Non-pigmented ciliary epithelial cell (primary cell): ENCODE measurements at regions not wholly inside any gene's neighbourhood (a gene's known extent, or its start where the extent isn't known, plus 50 kb on each side); places are given as distances from the start of the nearest gene placed in this dataset.
"Not testable (repeated sequence)": the region's sequence is repeated elsewhere in the genome, so short reads cannot be mapped to it uniquely, and the experiment has no call there.

Source experiments
- DNase-seq: peaks from one replicate; pipeline ENCODE4 v3.0.0-alpha.2; 2010; ENCODE audit warnings: low read depth

GRCh38 chr15:93360976-93361375, 272.0 kb upstream of the RGMA start:
- no peak for DNase-seq

- DNase-seq = no peak
These were observed 271.3 kb upstream of the RGMA start for GRCh38 chr15:93360318-93360717.

- no peak for DNase-seq
These were observed 270.6 kb upstream of the RGMA start for GRCh38 chr15:93359425-93360131.

GRCh38 chr15:93359060-93359408, 270.0 kb upstream of the RGMA start:
- DNase-seq = no peak

GRCh38 chr15:93358166-93359059, 269.4 kb upstream of the RGMA start:
- no peak for DNase-seq

GRCh38 chr15:93348711-93349545, 259.9 kb upstream of the RGMA start:
- no peak for DNase-seq

GRCh38 chr15:93347986-93348385, 259.0 kb upstream of the RGMA start:
- DNase-seq = no peak

- no peak for DNase-seq
These were observed 257.0 kb upstream of the RGMA start for GRCh38 chr15:93345981-93346380.

- not testable (repeated sequence) for DNase-seq
These were observed 254.4 kb upstream of the RGMA start for GRCh38 chr15:93343402-93343801.

GRCh38 chr15:93341164-93341563, 252.2 kb upstream of the RGMA start:
- DNase-seq = no peak

GRCh38 chr15:93340406-93340805, 251.4 kb upstream of the RGMA start:
- no peak for DNase-seq

GRCh38 chr15:93333796-93334195, 244.8 kb upstream of the RGMA start:
- DNase-seq = no peak

GRCh38 chr15:93333126-93333525, 244.1 kb upstream of the RGMA start:
- DNase-seq = not testable (repeated sequence)

GRCh38 chr15:93332168-93332553, 243.2 kb upstream of the RGMA start:
- no peak for DNase-seq

GRCh38 chr15:93331545-93332167, 242.6 kb upstream of the RGMA start:
- no peak for DNase-seq

- DNase-seq = no peak
These were observed 242.0 kb upstream of the RGMA start for GRCh38 chr15:93330912-93331544.

GRCh38 chr15:93327364-93327763, 238.4 kb upstream of the RGMA start:
- no peak for DNase-seq

- no peak for DNase-seq
These were observed 235.4 kb upstream of the RGMA start for GRCh38 chr15:93324186-93324975.

GRCh38 chr15:93321881-93322282, 232.9 kb upstream of the RGMA start:
- DNase-seq = peak; percentile 5

- no peak for DNase-seq
These were observed 230.3 kb upstream of the RGMA start for GRCh38 chr15:93319121-93319814.
